ENCODE measurements at regions not wholly inside any gene's neighbourhood (a gene's known extent, or its start where the extent isn't known, plus 50 kb on each side); places are given as distances from the start of the nearest gene placed in this dataset.
"Not testable (repeated sequence)": the region's sequence is repeated elsewhere in the genome, so short reads cannot be mapped to it uniquely, and the experiment has no call there.

- intact Hi-C loops (cut with DNase I, micrococcal nuclease), result no loop called here
- Mint-ChIP-seq H3K27ac (no peak overlapping the region), H3K27me3 (no peaks in the 10 kb centered on the region), H3K36me3 (ENCODE audit: low read depth) (no peaks in the 10 kb centered on the region), H3K4me3 (no peak overlapping the region), H3K4me1 (no peaks in the 10 kb centered on the region), H3K9me3 (ENCODE audit: low read depth) (no peaks in the 10 kb centered on the region)
- no peak for ATAC-seq
- no peak for DNase-seq
- ChIA-PET POLR2A (no interaction called here), CTCF (no interaction called here)
Observed at GRCh38 chr4:79132826-79133225, 193.0 kb downstream of the NAA11 start.

- Mint-ChIP-seq H3K4me1 (no peaks in the 10 kb centered on the region), H3K27ac (no peak overlapping the region), H3K4me3 (no peak overlapping the region), H3K27me3 (no peaks in the 10 kb centered on the region), H3K36me3 (ENCODE audit: low read depth) (no peaks in the 10 kb centered on the region), H3K9me3 (ENCODE audit: low read depth) (peaks cover 40% of the 10 kb centered on the region)
- DNase-seq (no peak), ATAC-seq (no peak)
- intact Hi-C loops (cut with DNase I, micrococcal nuclease), result no loop called here
- ChIA-PET CTCF (no interaction called here), POLR2A (no interaction called here)
Observed at GRCh38 chr4:79121875-79122358, 182.7 kb upstream of the PAQR3 start.

- no peak overlapping the region for H3K4me3 Mint-ChIP-seq
- ChIA-PET POLR2A (no interaction called here), CTCF (no interaction called here)
- no peaks in the 10 kb centered on the region for H3K4me1 Mint-ChIP-seq
- H3K27me3 Mint-ChIP-seq, result no peaks in the 10 kb centered on the region
- DNase-seq, result no peak
- intact Hi-C loops (cut with DNase I, micrococcal nuclease), result no loop called here
- H3K9me3 Mint-ChIP-seq (ENCODE audit: low read depth), result peaks cover 45% of the 10 kb centered on the region
- ATAC-seq, result no peak
- H3K36me3 Mint-ChIP-seq (ENCODE audit: low read depth), result no peaks in the 10 kb centered on the region
- H3K27ac Mint-ChIP-seq, result no peak overlapping the region
Observed at GRCh38 chr4:79121223-79121622, 182.0 kb upstream of the PAQR3 start.

- intact Hi-C loops (cut with DNase I, micrococcal nuclease); DNase-seq; H3K36me3 Mint-ChIP-seq (ENCODE audit: low read depth); ATAC-seq; H3K4me1 Mint-ChIP-seq; H3K27ac Mint-ChIP-seq; H3K27me3 Mint-ChIP-seq; CTCF ChIA-PET; H3K4me3 Mint-ChIP-seq; POLR2A ChIA-PET: not testable (repeated sequence)
- peaks cover 37% of the 10 kb centered on the region for H3K9me3 Mint-ChIP-seq (ENCODE audit: low read depth)
Observed at GRCh38 chr4:79117051-79117450, 177.8 kb upstream of the PAQR3 start.

DNA sequence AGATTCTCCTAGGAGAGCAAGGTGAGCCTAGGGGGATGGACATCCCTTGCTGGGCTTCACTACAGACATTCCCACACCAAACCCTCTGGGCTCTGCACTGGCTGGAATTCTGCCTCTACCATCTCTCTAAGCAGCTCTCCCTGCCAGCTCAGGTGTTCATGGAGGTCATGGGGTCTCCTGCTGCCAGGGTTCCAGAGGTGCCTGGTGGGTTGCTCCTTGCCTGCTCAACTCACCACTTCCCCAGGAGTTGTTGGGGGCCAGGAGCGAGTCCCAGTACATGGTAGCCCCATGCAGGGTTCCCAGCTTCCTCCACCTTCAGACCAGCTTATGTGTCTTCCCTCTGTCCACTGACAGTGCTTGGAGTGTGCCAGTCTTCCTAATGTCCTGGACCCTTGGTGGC is 167.8 kb upstream of the PAQR3 start:
- ATAC-seq (no peak), DNase-seq (no peak)
- H3K9me3 Mint-ChIP-seq (ENCODE audit: low read depth), result peaks cover 2% of the 10 kb centered on the region
- H3K27me3 Mint-ChIP-seq, result peaks cover 4% of the 10 kb centered on the region
- ChIA-PET CTCF (no interaction called here), POLR2A (no interaction called here)
- H3K27ac Mint-ChIP-seq, result no peak overlapping the region
- H3K36me3 Mint-ChIP-seq (ENCODE audit: low read depth), result no peaks in the 10 kb centered on the region
- H3K4me1 Mint-ChIP-seq, result no peaks in the 10 kb centered on the region
- intact Hi-C loops (cut with DNase I, micrococcal nuclease), result no loop called here
- no peak overlapping the region for H3K4me3 Mint-ChIP-seq

GRCh38 chr4:79088946-79089691 is 149.9 kb upstream of the PAQR3 start:
- H3K36me3 Mint-ChIP-seq (ENCODE audit: low read depth), result no peaks in the 10 kb centered on the region
- ChIA-PET CTCF (no interaction called here), POLR2A (no interaction called here)
- ATAC-seq (no peak), DNase-seq (no peak)
- no peak overlapping the region for H3K4me3 Mint-ChIP-seq
- no peaks in the 10 kb centered on the region for H3K9me3 Mint-ChIP-seq (ENCODE audit: low read depth)
- intact Hi-C loops (cut with DNase I, micrococcal nuclease), result no loop called here
- no peaks in the 10 kb centered on the region for H3K27me3 Mint-ChIP-seq
- no peaks in the 10 kb centered on the region for H3K4me1 Mint-ChIP-seq
- H3K27ac Mint-ChIP-seq, result no peak overlapping the region

DNA sequence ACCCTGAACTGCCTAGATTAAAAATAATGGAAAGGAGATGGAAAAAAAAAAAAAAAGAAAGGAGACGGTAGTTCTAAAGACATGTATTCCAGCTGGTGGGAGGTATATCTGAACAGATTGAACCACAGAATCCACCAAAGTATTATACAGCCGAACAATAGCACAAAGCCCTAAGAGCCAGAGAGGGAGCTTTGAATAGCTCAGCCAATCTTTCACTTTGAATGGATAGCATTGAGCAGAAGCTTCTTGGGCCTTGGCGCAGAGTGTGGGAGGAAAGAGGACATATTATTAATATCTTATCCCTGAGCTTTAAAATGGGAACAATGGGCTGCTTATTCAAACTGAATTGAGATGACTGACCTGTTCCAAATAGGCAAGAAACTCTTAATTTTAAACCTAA is 147.8 kb upstream of the PAQR3 start:
- Mint-ChIP-seq H3K36me3 (ENCODE audit: low read depth) (no peaks in the 10 kb centered on the region), H3K27ac (no peak overlapping the region), H3K9me3 (ENCODE audit: low read depth) (peaks cover 2% of the 10 kb centered on the region), H3K27me3 (no peaks in the 10 kb centered on the region), H3K4me3 (no peak overlapping the region), H3K4me1 (no peaks in the 10 kb centered on the region)
- ChIA-PET POLR2A (no interaction called here), CTCF (no interaction called here)
- no peak for ATAC-seq
- intact Hi-C loops (cut with DNase I, micrococcal nuclease), result no loop called here
- DNase-seq, result no peak

- Mint-ChIP-seq H3K27ac (no peak overlapping the region), H3K36me3 (ENCODE audit: low read depth) (no peaks in the 10 kb centered on the region), H3K4me1 (no peaks in the 10 kb centered on the region), H3K9me3 (ENCODE audit: low read depth) (peaks cover 5% of the 10 kb centered on the region), H3K4me3 (no peak overlapping the region), H3K27me3 (no peaks in the 10 kb centered on the region)
- POLR2A ChIA-PET, result interaction anchor here (0.6 kb wide), 1 partner anchor 117 kb away, joined by 3 read pairs; no protein-coding TSS in a partner anchor
- intact Hi-C loops (cut with DNase I, micrococcal nuclease), result no loop called here
- no peak for ATAC-seq
- CTCF ChIA-PET, result no interaction called here
- DNase-seq, result no peak
Observed at GRCh38 chr4:79083406-79084010, 144.3 kb upstream of the PAQR3 start.

DNA sequence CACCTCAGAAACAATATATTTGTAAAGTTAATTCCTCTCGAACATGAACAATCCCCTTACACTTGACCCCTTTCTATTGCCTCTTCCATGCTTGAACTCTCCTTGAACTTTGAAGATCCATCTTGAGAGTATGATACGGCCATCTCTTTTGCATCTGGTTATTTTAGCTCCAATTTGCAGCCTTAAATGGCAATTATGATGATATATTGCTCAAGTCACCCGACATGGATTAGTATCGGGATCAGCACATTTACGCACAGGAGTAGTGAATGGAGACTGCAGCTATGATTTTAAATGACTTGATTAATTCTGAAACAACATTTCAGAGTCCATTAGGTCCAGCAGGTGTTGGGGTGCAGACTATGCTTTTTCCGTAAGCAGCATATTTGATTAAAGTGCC is 143.8 kb upstream of the PAQR3 start:
- no peaks in the 10 kb centered on the region for H3K27me3 Mint-ChIP-seq
- peaks cover 5% of the 10 kb centered on the region for H3K9me3 Mint-ChIP-seq (ENCODE audit: low read depth)
- DNase-seq (no peak), ATAC-seq (no peak)
- intact Hi-C loops (cut with DNase I, micrococcal nuclease), result no loop called here
- H3K4me1 Mint-ChIP-seq, result no peaks in the 10 kb centered on the region
- H3K27ac Mint-ChIP-seq, result no peak overlapping the region
- POLR2A ChIA-PET, result interaction anchor here (0.6 kb wide), 1 partner anchor 117 kb away, joined by 3 read pairs; no protein-coding TSS in a partner anchor
- H3K4me3 Mint-ChIP-seq, result no peak overlapping the region
- CTCF ChIA-PET, result no interaction called here
- no peaks in the 10 kb centered on the region for H3K36me3 Mint-ChIP-seq (ENCODE audit: low read depth)

DNA sequence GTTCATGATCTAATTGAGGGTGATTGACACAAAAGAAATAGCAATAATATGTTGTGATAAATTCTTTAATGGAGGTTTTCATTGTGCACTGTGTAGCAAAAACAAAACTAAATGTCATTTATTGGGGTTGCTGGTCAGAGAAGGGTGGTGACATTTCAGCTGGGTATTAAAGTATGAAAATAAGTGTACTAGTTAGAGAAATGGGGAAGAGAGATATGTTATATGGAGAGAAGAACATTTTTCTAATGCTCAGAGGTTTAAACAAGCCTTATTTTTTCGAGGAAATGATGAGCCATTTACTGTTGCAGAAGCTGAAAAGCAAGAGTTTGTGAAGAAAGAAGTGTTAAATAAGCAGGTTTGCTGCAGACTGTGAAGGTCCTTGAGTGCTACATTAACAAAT is 142.7 kb upstream of the PAQR3 start:
- CTCF ChIA-PET, result no interaction called here

DNA sequence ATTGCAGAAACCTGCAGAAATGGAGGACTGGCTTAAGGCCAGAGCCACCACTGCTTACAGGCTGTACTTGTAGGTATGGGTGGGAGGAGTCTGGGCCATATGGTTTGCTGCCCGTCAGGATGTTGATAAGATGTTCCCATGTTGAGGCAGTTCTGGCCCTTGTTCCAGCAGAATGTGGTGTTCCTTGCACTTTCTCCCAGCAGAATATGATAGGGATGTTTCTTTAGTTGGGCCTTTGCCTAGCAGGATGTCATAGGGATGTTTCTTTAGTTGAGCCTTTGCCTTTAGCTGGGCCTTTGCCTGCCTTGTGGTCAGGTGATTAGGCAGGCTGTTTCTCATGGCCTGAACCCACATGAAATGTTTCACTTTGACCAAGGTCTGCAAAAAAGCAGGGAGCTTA is 139.1 kb upstream of the PAQR3 start:
- ChIA-PET CTCF (interaction anchor here (0.7 kb wide), 1 partner anchor 498 kb away, joined by 3 read pairs; no protein-coding TSS in a partner anchor), POLR2A (no interaction called here)
- Mint-ChIP-seq H3K4me1 (no peaks in the 10 kb centered on the region), H3K27me3 (no peaks in the 10 kb centered on the region), H3K4me3 (no peak overlapping the region), H3K36me3 (ENCODE audit: low read depth) (no peaks in the 10 kb centered on the region), H3K9me3 (ENCODE audit: low read depth) (peaks cover 20% of the 10 kb centered on the region), H3K27ac (no peak overlapping the region)
- no peak for DNase-seq
- no peak for ATAC-seq
- intact Hi-C loops (cut with DNase I, micrococcal nuclease), result no loop called here

More for the DNA sequence above, 142.7 kb upstream of the PAQR3 start:
- Mint-ChIP-seq H3K9me3 (ENCODE audit: low read depth) (peaks cover 5% of the 10 kb centered on the region), H3K4me1 (no peaks in the 10 kb centered on the region), H3K36me3 (ENCODE audit: low read depth) (no peaks in the 10 kb centered on the region), H3K27me3 (no peaks in the 10 kb centered on the region), H3K4me3 (no peak overlapping the region), H3K27ac (no peak overlapping the region)
- ATAC-seq (no peak), DNase-seq (no peak)
- POLR2A ChIA-PET, result no interaction called here
- intact Hi-C loops (cut with DNase I, micrococcal nuclease), result no loop called here

GRCh38 chr4:79074040-79074439 is 134.8 kb upstream of the PAQR3 start:
- DNase-seq (no peak), ATAC-seq (no peak)
- CTCF ChIA-PET, result interaction anchor here (1.2 kb wide), 1 partner anchor 19 kb away, joined by 3 read pairs; no protein-coding TSS in a partner anchor
- Mint-ChIP-seq H3K36me3 (ENCODE audit: low read depth) (no peaks in the 10 kb centered on the region), H3K4me3 (no peak overlapping the region), H3K27me3 (no peaks in the 10 kb centered on the region), H3K4me1 (no peaks in the 10 kb centered on the region), H3K27ac (no peak overlapping the region), H3K9me3 (ENCODE audit: low read depth) (peaks cover 18% of the 10 kb centered on the region)
- intact Hi-C loops (cut with DNase I, micrococcal nuclease), result no loop called here
- POLR2A ChIA-PET, result no interaction called here

Measured in activated CD4-positive, alpha-beta T cell treated with anti-CD3 and anti-CD28 coated beads for 36 hours (primary cell).